HepG2 (cell line): ENCODE measurements at regions not wholly inside any gene's neighbourhood (a gene's known extent, or its start where the extent isn't known, plus 50 kb on each side); places are given as distances from the start of the nearest gene placed in this dataset.

Experiments used
- ATF3 ChIP-seq: sonication (generic); formaldehyde crosslinking; IDR thresholded peaks from 2 replicates; pipeline ENCODE4 v1.4.0; 2020; ENCODE audit warnings: missing genetic modification reagents
- CERS6 ChIP-seq: sonication (generic); formaldehyde crosslinking; IDR thresholded peaks from 2 replicates; pipeline ENCODE4 v1.5.0; 2020; ENCODE audit warnings: missing genetic modification reagents
- DDIT3 ChIP-seq: sonication (generic); formaldehyde crosslinking; IDR thresholded peaks from 2 replicates; pipeline ENCODE4 v1.4.0; 2020; ENCODE audit warnings: mild to moderate bottlenecking, missing genetic modification reagents
- MLXIP ChIP-seq: sonication (generic); formaldehyde crosslinking; IDR thresholded peaks from 2 replicates; pipeline ENCODE4 v1.9.0; 2021; ENCODE audit warnings: missing genetic modification reagents, borderline replicate concordance
- RFXANK ChIP-seq: IDR thresholded peaks from 2 replicates; pipeline ENCODE4 v1.6.1; 2016
- SATB2 ChIP-seq: sonication (generic); formaldehyde crosslinking; IDR thresholded peaks from 2 replicates; pipeline ENCODE4 v1.5.0; 2020; ENCODE audit warnings: missing genetic modification reagents
- TEF ChIP-seq: sonication (generic); formaldehyde crosslinking; IDR thresholded peaks from 2 replicates; pipeline ENCODE4 v1.5.0; 2020; ENCODE audit warnings: missing genetic modification reagents
- U2AF1 ChIP-seq: fragments of 200-400 bp; formaldehyde crosslinking; optimal IDR thresholded peaks from 2 replicates; pipeline ENCODE3; 2017; ENCODE audit warnings: mild to moderate bottlenecking, low read depth, low read length
- ZBTB33 ChIP-seq: sonication (generic); formaldehyde crosslinking; IDR thresholded peaks from 2 replicates; pipeline ENCODE4 v1.4.0; 2020; ENCODE audit warnings: missing genetic modification reagents
- ZC3H4 ChIP-seq: sonication (generic); formaldehyde crosslinking; IDR thresholded peaks from 2 replicates; pipeline ENCODE4 v1.4.0; 2020; ENCODE audit warnings: missing genetic modification reagents, borderline replicate concordance
- ZIK1 ChIP-seq: sonication (generic); formaldehyde crosslinking; IDR thresholded peaks from 2 replicates; pipeline ENCODE4 v1.5.0; 2020; ENCODE audit warnings: mild to moderate bottlenecking, low read depth, missing genetic modification reagents, borderline replicate concordance
- ZNF44 ChIP-seq: sonication (generic); formaldehyde crosslinking; IDR thresholded peaks from 2 replicates; pipeline ENCODE4 v1.5.1; 2020; ENCODE audit warnings: mild to moderate bottlenecking, missing genetic modification reagents
- ZNF441 ChIP-seq: sonication (generic); formaldehyde crosslinking; IDR thresholded peaks from 2 replicates; pipeline ENCODE4 v1.7.0; 2021; ENCODE audit warnings: missing genetic modification reagents, borderline replicate concordance
- ZNF615 ChIP-seq: sonication (generic); formaldehyde crosslinking; IDR thresholded peaks from 2 replicates; pipeline ENCODE4 v1.5.0; 2020; ENCODE audit warnings: mild to moderate bottlenecking, missing genetic modification reagents, borderline replicate concordance
- ZNF7 ChIP-seq: IDR thresholded peaks from 2 replicates; pipeline ENCODE4 v1.6.1; 2016; ENCODE audit warnings: missing biosample characterization, missing genetic modification reagents
- ZNF883 ChIP-seq: sonication (generic); formaldehyde crosslinking; IDR thresholded peaks from 2 replicates; pipeline ENCODE4 v1.5.1; 2020; ENCODE audit warnings: mild to moderate bottlenecking, missing genetic modification reagents; ENCODE audit errors: not compliant biosample characterization

GRCh38 chr2:8138525-8138922 is 543.3 kb upstream of the ID2 start (continued):
- TF ChIP-seq CERS6 (CRISPR knock-in tag): no peak
- TF ChIP-seq ZNF7: no peak
- TF ChIP-seq U2AF1: no peak
- TF ChIP-seq TEF (CRISPR knock-in tag): no peak
- no peak for TF ChIP-seq RFXANK
- TF ChIP-seq ZNF883 (CRISPR knock-in tag): peak; percentile 28
- TF ChIP-seq DDIT3: no peak
- TF ChIP-seq ZNF615 (CRISPR knock-in tag): peak; percentile 32; the same call in 1 of the 2 replicates
- peak; percentile 59; the same call in 1 of the 2 replicates for TF ChIP-seq ZNF441 (CRISPR knock-in tag)
- TF ChIP-seq ZC3H4 (CRISPR knock-in tag): no peak
- peak; percentile 78 for TF ChIP-seq ZBTB33 (CRISPR knock-in tag)
- no peak for TF ChIP-seq MLXIP (CRISPR knock-in tag)
- TF ChIP-seq ZNF44 (CRISPR knock-in tag): 0 out of 2 replicates have a peak, but pooled peaks have one; percentile 28
- no peak for TF ChIP-seq ATF3 (CRISPR knock-in tag)
- TF ChIP-seq SATB2: no peak
- TF ChIP-seq ZIK1 (CRISPR knock-in tag): no peak
